ENCODE measurements at regions not wholly inside any gene's neighbourhood (a gene's known extent, or its start where the extent isn't known, plus 50 kb on each side); places are given as distances from the start of the nearest gene placed in this dataset.

GRCh38 chr6:21444711-21445260, 148.8 kb upstream of the SOX4 start:
- no peaks in the 10 kb centered on the region for H3K9me3 ChIP-seq (ENCODE audit: insufficient read depth, low read depth, low read length)
- no peak overlapping the region for H3K9ac ChIP-seq (ENCODE audit: low read length)
- TF ChIP-seq CTCF (IDR thresholded peaks at IDR 0.05; ENCODE audit: insufficient read depth, low read depth, low read length) (no peak), EZH2 (IDR thresholded peaks at IDR 0.05; ENCODE audit: insufficient read depth, low read length) (no peak)
- FAIRE-seq (no peak), DNase-seq (ENCODE audit: low read depth) (no peak)
- H3K4me2 ChIP-seq (ENCODE audit: low read length): no peak overlapping the region
- Mint-ChIP-seq H3K27ac (ENCODE audit: unreplicated experiment) (no peak overlapping the region), H3K9me3 (ENCODE audit: unreplicated experiment) (no peaks in the 10 kb centered on the region), H3K27me3 (ENCODE audit: low read depth, unreplicated experiment) (no peaks in the 10 kb centered on the region), H3K36me3 (ENCODE audit: low read depth, unreplicated experiment) (no peaks in the 10 kb centered on the region), H3K4me3 (ENCODE audit: unreplicated experiment) (no peak overlapping the region), H3K4me1 (ENCODE audit: low read depth, unreplicated experiment) (peaks cover 1% of the 10 kb centered on the region)
- H3K4me1 ChIP-seq (ENCODE audit: insufficient read depth, low read length): no peaks in the 10 kb centered on the region
- H3K27me3 ChIP-seq (ENCODE audit: insufficient read depth, low read length): no peaks in the 10 kb centered on the region
- no peak overlapping the region for H2AFZ ChIP-seq (ENCODE audit: low read depth, low read length)
- no peak overlapping the region for H3K27ac ChIP-seq (ENCODE audit: low read depth, low read length)
- no peaks in the 10 kb centered on the region for H4K20me1 ChIP-seq (ENCODE audit: insufficient read depth, low read length)
- no peaks in the 10 kb centered on the region for H3K79me2 ChIP-seq (ENCODE audit: insufficient read depth, low read length)
- H3K36me3 ChIP-seq (ENCODE audit: insufficient read depth, low read length): no peaks in the 10 kb centered on the region
- H3K4me3 ChIP-seq (ENCODE audit: insufficient read depth, low read depth, low read length): no peak overlapping the region

DNA sequence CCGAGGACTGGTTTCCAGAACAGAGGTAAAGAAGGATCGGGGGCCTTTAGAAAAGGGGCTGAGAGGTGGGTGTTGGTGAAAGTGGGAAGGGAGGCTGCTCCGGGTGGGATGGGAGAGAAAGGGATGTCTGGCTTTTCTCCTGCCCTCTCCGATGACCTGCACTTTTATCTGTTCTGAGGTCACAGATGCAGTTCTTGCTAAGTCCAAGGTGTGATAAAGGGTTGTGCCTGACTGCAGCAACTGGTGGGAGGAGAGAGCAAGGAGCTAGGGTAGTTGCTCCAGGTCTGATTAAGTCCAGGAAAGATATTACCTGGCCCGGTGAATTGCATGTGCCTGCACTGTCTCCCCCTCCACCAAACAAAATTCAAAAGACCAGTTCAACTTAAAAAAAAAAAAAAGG, 145.6 kb upstream of the SOX4 start:
- H3K4me1 ChIP-seq (ENCODE audit: insufficient read depth, low read length): no peaks in the 10 kb centered on the region
- no peak overlapping the region for H3K27ac Mint-ChIP-seq (ENCODE audit: unreplicated experiment)
- H3K79me2 ChIP-seq (ENCODE audit: insufficient read depth, low read length): no peaks in the 10 kb centered on the region
- FAIRE-seq: no peak
- H2AFZ ChIP-seq (ENCODE audit: low read depth, low read length): no peak overlapping the region
- no peak overlapping the region for H3K4me3 Mint-ChIP-seq (ENCODE audit: unreplicated experiment)
- DNase-seq (ENCODE audit: low read depth): no peak
- H3K36me3 Mint-ChIP-seq (ENCODE audit: low read depth, unreplicated experiment): no peaks in the 10 kb centered on the region
- no peak overlapping the region for H3K27ac ChIP-seq (ENCODE audit: low read depth, low read length)
- H3K4me3 ChIP-seq (ENCODE audit: insufficient read depth, low read depth, low read length): no peak overlapping the region
- no peaks in the 10 kb centered on the region for H3K27me3 ChIP-seq (ENCODE audit: insufficient read depth, low read length)
- H3K36me3 ChIP-seq (ENCODE audit: insufficient read depth, low read length): no peaks in the 10 kb centered on the region
- no peak for TF ChIP-seq CTCF (IDR thresholded peaks at IDR 0.05; ENCODE audit: insufficient read depth, low read depth, low read length)
- TF ChIP-seq EZH2 (IDR thresholded peaks at IDR 0.05; ENCODE audit: insufficient read depth, low read length): no peak
- no peak overlapping the region for H3K9ac ChIP-seq (ENCODE audit: low read length)
- H3K9me3 Mint-ChIP-seq (ENCODE audit: unreplicated experiment): no peaks in the 10 kb centered on the region
- no peaks in the 10 kb centered on the region for H3K9me3 ChIP-seq (ENCODE audit: insufficient read depth, low read depth, low read length)
- H3K27me3 Mint-ChIP-seq (ENCODE audit: low read depth, unreplicated experiment): no peaks in the 10 kb centered on the region
- H4K20me1 ChIP-seq (ENCODE audit: insufficient read depth, low read length): no peaks in the 10 kb centered on the region
- no peak overlapping the region for H3K4me2 ChIP-seq (ENCODE audit: low read length)
- no peaks in the 10 kb centered on the region for H3K4me1 Mint-ChIP-seq (ENCODE audit: low read depth, unreplicated experiment)

DNA sequence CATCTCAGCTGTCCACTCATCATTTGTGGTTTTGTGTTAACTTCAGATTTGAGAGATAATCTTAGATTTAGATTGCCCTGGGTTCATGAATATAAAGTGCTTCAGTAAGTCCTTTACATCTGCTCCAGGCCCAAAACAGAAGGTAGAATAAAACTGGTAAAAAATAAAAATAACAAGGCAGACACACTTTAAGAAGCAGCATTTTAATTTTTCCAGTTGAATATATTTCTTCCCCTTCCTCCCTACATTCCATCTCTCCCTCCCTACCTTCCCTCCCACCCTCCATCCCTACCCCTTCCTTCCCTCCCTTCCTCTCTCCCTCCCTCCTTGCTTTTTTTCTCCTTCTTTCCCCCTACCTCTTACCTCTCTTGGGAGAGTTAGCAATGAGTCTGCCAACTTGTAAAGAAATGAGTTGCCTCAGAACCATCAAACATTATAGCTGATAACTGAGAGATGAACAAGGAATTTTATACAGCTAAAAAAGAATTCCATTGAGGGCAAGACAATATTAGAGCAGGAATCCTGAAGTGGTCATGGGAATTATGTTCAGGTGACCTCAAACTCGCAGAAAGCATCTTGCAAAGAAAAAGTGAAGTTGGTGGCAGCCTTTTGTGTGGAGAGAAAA, 145.0 kb upstream of the SOX4 start:
- H3K36me3 ChIP-seq (ENCODE audit: insufficient read depth, low read length): no peaks in the 10 kb centered on the region
- no peaks in the 10 kb centered on the region for H3K36me3 Mint-ChIP-seq (ENCODE audit: low read depth, unreplicated experiment)
- H3K9ac ChIP-seq (ENCODE audit: low read length): no peak overlapping the region
- no peak for FAIRE-seq
- H3K79me2 ChIP-seq (ENCODE audit: insufficient read depth, low read length): no peaks in the 10 kb centered on the region
- H3K27me3 Mint-ChIP-seq (ENCODE audit: low read depth, unreplicated experiment): no peaks in the 10 kb centered on the region
- no peak overlapping the region for H3K4me3 Mint-ChIP-seq (ENCODE audit: unreplicated experiment)
- no peak for TF ChIP-seq EZH2 (IDR thresholded peaks at IDR 0.05; ENCODE audit: insufficient read depth, low read length)
- no peak for TF ChIP-seq CTCF (IDR thresholded peaks at IDR 0.05; ENCODE audit: insufficient read depth, low read depth, low read length)
- no peak overlapping the region for H3K27ac Mint-ChIP-seq (ENCODE audit: unreplicated experiment)
- no peak overlapping the region for H3K4me3 ChIP-seq (ENCODE audit: insufficient read depth, low read depth, low read length)
- H3K4me1 Mint-ChIP-seq (ENCODE audit: low read depth, unreplicated experiment): no peaks in the 10 kb centered on the region
- H3K4me2 ChIP-seq (ENCODE audit: low read length): no peak overlapping the region
- DNase-seq (ENCODE audit: low read depth): no peak
- H3K27me3 ChIP-seq (ENCODE audit: insufficient read depth, low read length): no peaks in the 10 kb centered on the region
- H3K27ac ChIP-seq (ENCODE audit: low read depth, low read length): no peak overlapping the region
- no peaks in the 10 kb centered on the region for H3K9me3 ChIP-seq (ENCODE audit: insufficient read depth, low read depth, low read length)
- no peak overlapping the region for H2AFZ ChIP-seq (ENCODE audit: low read depth, low read length)
- no peaks in the 10 kb centered on the region for H4K20me1 ChIP-seq (ENCODE audit: insufficient read depth, low read length)
- H3K4me1 ChIP-seq (ENCODE audit: insufficient read depth, low read length): no peaks in the 10 kb centered on the region
- H3K9me3 Mint-ChIP-seq (ENCODE audit: unreplicated experiment): no peaks in the 10 kb centered on the region

Data from astrocyte (in vitro differentiated cells and primary cell).